IMR-90 (cell line): ENCODE measurements at regions not wholly inside any gene's neighbourhood (a gene's known extent, or its start where the extent isn't known, plus 50 kb on each side); places are given as distances from the start of the nearest gene placed in this dataset.

ENCODE experiments used
- ATAC-seq: fragments of 200-7000 bp; cut with Tn5 transposase; 2 replicates; pipeline ENCODE4 v1.9.1; 2020; ENCODE audit warnings: low read depth, mild to moderate bottlenecking, moderate library complexity
- BruUV-seq: library from RNA; stranded (reverse); fragments of 400-500 nt; replicated peaks from 2 replicates; lab custom pipeline; 2021; lab: Mats Ljungman, UMichigan
- CTCF ChIA-PET: fragments of 300-600 bp; formaldehyde crosslinking; extraction: SDS; loops from one replicate; lab custom pipeline; 2021; ENCODE audit warnings: antibody characterized with exemption; lab: Yijun Ruan, JAX
- POLR2A ChIA-PET: fragments of 300-600 bp; sonication (Branson Sonifier 250); formaldehyde crosslinking; loops from one replicate; lab custom pipeline; 2022; ENCODE audit warnings: antibody characterized with exemption; ENCODE audit not compliant: unreplicated experiment; lab: Charles Lee
- DNase-seq: peaks from one replicate; pipeline ENCODE4 v3.0.0; 2013
- H2AFZ ChIP-seq: replicated peaks from 2 replicates; pipeline ENCODE3; 2013; ENCODE audit warnings: low read length, mild to moderate bottlenecking; ENCODE audit not compliant: poor library complexity
- H2AK5ac ChIP-seq: 2 replicates; pipeline ENCODE4 v1.6.1; 2013; ENCODE audit warnings: low read depth, low read length, inconsistent platforms
- H2AK9ac ChIP-seq: replicated peaks from 2 replicates; pipeline ENCODE3; 2013; ENCODE audit warnings: mild to moderate bottlenecking, low read depth, low read length, moderate library complexity; ENCODE audit not compliant: poor library complexity
- H2BK120ac ChIP-seq: 2 replicates; pipeline ENCODE4 v1.6.1; 2013; ENCODE audit warnings: low read depth, low read length, inconsistent platforms
- H2BK15ac ChIP-seq: 3 replicates; pipeline ENCODE4 v1.6.1; 2013; ENCODE audit warnings: low read depth, low read length, inconsistent platforms
- H2BK20ac ChIP-seq: 2 replicates; pipeline ENCODE4 v1.6.1; 2013; ENCODE audit warnings: low read depth, mild to moderate bottlenecking, inconsistent platforms, low read length, moderate library complexity
- H2BK5ac ChIP-seq: 2 replicates; pipeline ENCODE4 v1.6.1; 2013; ENCODE audit warnings: mild to moderate bottlenecking, low read depth, low read length, inconsistent platforms; ENCODE audit not compliant: poor library complexity, severe bottlenecking
- H3K14ac ChIP-seq: replicated peaks from 2 replicates; pipeline ENCODE4 v1.6.1; 2013; ENCODE audit warnings: low read depth, low read length, inconsistent platforms
- H3K18ac ChIP-seq: 2 replicates; pipeline ENCODE4 v1.6.1; 2013; ENCODE audit warnings: low read depth, low read length, control low read depth
- H3K23ac ChIP-seq: 2 replicates; pipeline ENCODE4 v1.6.1; 2013; ENCODE audit warnings: low read depth, low read length, inconsistent platforms
- H3K27ac ChIP-seq: 2 replicates; pipeline ENCODE4 v1.5.1; 2013; ENCODE audit warnings: mild to moderate bottlenecking, control low read depth, low read length; ENCODE audit not compliant: insufficient read depth
- H3K27me3 ChIP-seq: 2 replicates; pipeline ENCODE4 v1.6.1; 2013; ENCODE audit warnings: low read length; ENCODE audit not compliant: control insufficient read depth, insufficient read depth
- H3K36me3 ChIP-seq: 2 replicates; pipeline ENCODE4 v1.6.1; 2013; ENCODE audit warnings: low read length, mixed read lengths; ENCODE audit not compliant: control insufficient read depth, insufficient read depth
- H3K4ac ChIP-seq: 2 replicates; pipeline ENCODE4 v1.6.1; 2013; ENCODE audit warnings: low read depth, low read length, inconsistent platforms
- H3K4me1 ChIP-seq: 2 replicates; pipeline ENCODE4 v1.6.1; 2013; ENCODE audit warnings: low read length, mixed read lengths; ENCODE audit not compliant: control insufficient read depth, insufficient read depth
- H3K4me2 ChIP-seq: 2 replicates; pipeline ENCODE4 v1.6.1; 2013; ENCODE audit warnings: low read depth, mild to moderate bottlenecking, control low read depth, low read length, moderate library complexity
- H3K4me3 ChIP-seq: 2 replicates; pipeline ENCODE4 v1.5.1; 2013; ENCODE audit warnings: low read depth, mild to moderate bottlenecking, control low read depth, low read length, moderate library complexity; ENCODE audit not compliant: insufficient read depth
- H3K56ac ChIP-seq: 2 replicates; pipeline ENCODE4 v1.6.1; 2013; ENCODE audit warnings: low read length, inconsistent platforms; ENCODE audit not compliant: insufficient read depth; ENCODE audit errors: extremely low read depth
- H3K79me1 ChIP-seq, 2 experiments: 2 replicates each; pipeline ENCODE4 v1.6.1; 2013; ENCODE audit warnings: low read length in 2 of 2, inconsistent platforms in 1 of 2, low read depth in 1 of 2
- H3K9ac ChIP-seq: 2 replicates; pipeline ENCODE4 v1.6.1; 2013; ENCODE audit warnings: low read depth, low read length, control low read depth
- H3K9me1 ChIP-seq: 2 replicates; pipeline ENCODE4 v1.6.1; 2013; ENCODE audit warnings: low read length, inconsistent platforms; ENCODE audit not compliant: insufficient read depth
- H3K9me3 ChIP-seq: 2 replicates; pipeline ENCODE4 v1.6.1; 2013; ENCODE audit warnings: low read length; ENCODE audit not compliant: control insufficient read depth, insufficient read depth
- H4K20me1 ChIP-seq: 2 replicates; pipeline ENCODE4 v1.6.1; 2013; ENCODE audit warnings: low read length, inconsistent platforms; ENCODE audit not compliant: insufficient read depth
- H4K5ac ChIP-seq: 2 replicates; pipeline ENCODE4 v1.6.1; 2013; ENCODE audit warnings: mild to moderate bottlenecking, low read depth, low read length, control low read depth
- H4K8ac ChIP-seq, 2 experiments: 2 replicates each; pipeline ENCODE4 v1.6.1; 2013; ENCODE audit warnings: low read depth in 2 of 2, low read length in 2 of 2, control low read depth in 1 of 2, inconsistent platforms in 1 of 2
- H4K91ac ChIP-seq: 2 replicates; pipeline ENCODE4 v1.6.1; 2013; ENCODE audit warnings: low read depth, low read length, inconsistent platforms; ENCODE audit not compliant: insufficient read depth
- BHLHE40 ChIP-seq: fragments of 150-350 bp; IDR thresholded peaks from 2 replicates; pipeline ENCODE4 v1.6.1; 2016; ENCODE audit warnings: mild to moderate bottlenecking, low read depth, low read length
- CEBPB ChIP-seq: IDR thresholded peaks from 2 replicates; pipeline ENCODE4 v1.6.1; 2012; ENCODE audit warnings: low read depth, low read length, improper control_type of control experiment
- CHD1 ChIP-seq: IDR thresholded peaks from 2 replicates; pipeline ENCODE4 v1.6.1; 2012; ENCODE audit warnings: low read depth, low read length, improper control_type of control experiment
- ELK1 ChIP-seq: fragments of 150-350 bp; IDR thresholded peaks from 2 replicates; pipeline ENCODE4 v1.6.1; 2016; ENCODE audit warnings: low read depth, mild to moderate bottlenecking, low read length, moderate library complexity, borderline replicate concordance
- FOS ChIP-seq: fragments of 150-350 bp; IDR thresholded peaks from 2 replicates; pipeline ENCODE4 v1.6.1; 2016; ENCODE audit warnings: low read depth, low read length
- MAFK ChIP-seq: IDR thresholded peaks from 2 replicates; pipeline ENCODE4 v1.6.1; 2012; ENCODE audit warnings: low read depth, low read length, improper control_type of control experiment
- MAZ ChIP-seq: IDR thresholded peaks from 2 replicates; pipeline ENCODE4 v1.6.1; 2012; ENCODE audit warnings: low read depth, mild to moderate bottlenecking, low read length, improper control_type of control experiment, moderate library complexity, borderline replicate concordance
- MXI1 ChIP-seq: IDR thresholded peaks from 2 replicates; pipeline ENCODE4 v1.6.1; 2012; ENCODE audit warnings: low read depth, mild to moderate bottlenecking, low read length, moderate library complexity, borderline replicate concordance
- NFE2L2 ChIP-seq: fragments of 150-350 bp; IDR thresholded peaks from 2 replicates; pipeline ENCODE4 v1.6.1; 2016; ENCODE audit warnings: low read depth, mild to moderate bottlenecking, low read length
- POLR2A ChIP-seq: IDR thresholded peaks from 2 replicates; pipeline ENCODE4 v1.6.1; 2012; ENCODE audit warnings: mild to moderate bottlenecking, low read depth, low read length
- RAD21 ChIP-seq: IDR thresholded peaks from 2 replicates; pipeline ENCODE4 v1.6.1; 2012; ENCODE audit warnings: low read length, improper control_type of control experiment
- RCOR1 ChIP-seq: IDR thresholded peaks from 2 replicates; pipeline ENCODE4 v1.6.1; 2012; ENCODE audit warnings: mild to moderate bottlenecking, low read length, improper control_type of control experiment; ENCODE audit not compliant: insufficient replicate concordance
- RFX5 ChIP-seq: IDR thresholded peaks from 2 replicates; pipeline ENCODE4 v1.8.0; 2012; ENCODE audit warnings: low read depth, mild to moderate bottlenecking, low read length, moderate library complexity
- SMC3 ChIP-seq: fragments of 150-350 bp; IDR thresholded peaks from 2 replicates; pipeline ENCODE4 v1.6.1; 2016; ENCODE audit warnings: low read depth, mild to moderate bottlenecking, antibody characterized with exemption, low read length, moderate library complexity
- USF2 ChIP-seq: fragments of 150-350 bp; IDR thresholded peaks from 2 replicates; pipeline ENCODE4 v1.6.1; 2017; ENCODE audit warnings: mild to moderate bottlenecking, antibody characterized with exemption, low read length, low read depth
- WGBS, 2 experiments: methylation state at CpG; one replicate each; pipeline versions ENCODE4 v1.1.5 to v1.1.7; 2013; ENCODE audit warnings: missing lambda C conversion rate in 2 of 2; ENCODE audit not compliant: insufficient read length in 1 of 2; ENCODE audit errors: extremely low coverage in 2 of 2; 5-methylcytosine and 5-hydroxymethylcytosine counted together
- dilution Hi-C: fragments of 300-500 bp; cut with HindIII; formaldehyde crosslinking; loops from one replicate; pipeline ENCODE4 v1.14.3; 2018; ENCODE audit warnings: low sequenced_read_pairs; ENCODE audit not compliant: unreplicated experiment
- in situ Hi-C: fragments of 300-500 bp; cut with MboI; formaldehyde crosslinking; loops from 3 replicates; pipeline ENCODE4 v1.14.3; 2019; ENCODE audit warnings: low sequenced_read_pairs, inconsistent platforms, mixed read lengths
- intact Hi-C: fragments of 100-400 bp; cut with micrococcal nuclease; formaldehyde crosslinking; loops from 2 replicates; pipeline ENCODE4 v1.10.0; 2022
- TF ChIP-seq, protein P1 (sequence below): conservative IDR thresholded peaks from 2 replicates; pipeline ENCODE4 v1.5.1; 2012; ENCODE audit warnings: mild to moderate bottlenecking, low read depth, low read length, improper control_type of control experiment

- H3K9ac ChIP-seq = no peak overlapping the region
- intact Hi-C loops (no loop called here), in situ Hi-C loops (no loop called here), dilution Hi-C loops (no loop called here)
- ChIA-PET POLR2A (no interaction called here), CTCF (no interaction called here)
- no peaks in the 10 kb centered on the region for H3K79me1 ChIP-seq
- H2AK9ac ChIP-seq = no peak overlapping the region
- H4K91ac ChIP-seq = no peak overlapping the region
- H3K4me3 ChIP-seq = no peak overlapping the region
- no peaks in the 10 kb centered on the region for H3K9me1 ChIP-seq
- H3K56ac ChIP-seq = no peak overlapping the region
- TF ChIP-seq ELK1 (no peak), CHD1 (no peak), RCOR1 (no peak), MXI1 (no peak), CEBPB (no peak), MAFK (no peak), BHLHE40 (no peak), RFX5 (no peak), POLR2A (no peak), USF2 (no peak), MAZ (no peak), SMC3 (no peak), RAD21 (no peak), FOS (no peak), NFE2L2 (no peak)
- TF ChIP-seq, protein P1, sequence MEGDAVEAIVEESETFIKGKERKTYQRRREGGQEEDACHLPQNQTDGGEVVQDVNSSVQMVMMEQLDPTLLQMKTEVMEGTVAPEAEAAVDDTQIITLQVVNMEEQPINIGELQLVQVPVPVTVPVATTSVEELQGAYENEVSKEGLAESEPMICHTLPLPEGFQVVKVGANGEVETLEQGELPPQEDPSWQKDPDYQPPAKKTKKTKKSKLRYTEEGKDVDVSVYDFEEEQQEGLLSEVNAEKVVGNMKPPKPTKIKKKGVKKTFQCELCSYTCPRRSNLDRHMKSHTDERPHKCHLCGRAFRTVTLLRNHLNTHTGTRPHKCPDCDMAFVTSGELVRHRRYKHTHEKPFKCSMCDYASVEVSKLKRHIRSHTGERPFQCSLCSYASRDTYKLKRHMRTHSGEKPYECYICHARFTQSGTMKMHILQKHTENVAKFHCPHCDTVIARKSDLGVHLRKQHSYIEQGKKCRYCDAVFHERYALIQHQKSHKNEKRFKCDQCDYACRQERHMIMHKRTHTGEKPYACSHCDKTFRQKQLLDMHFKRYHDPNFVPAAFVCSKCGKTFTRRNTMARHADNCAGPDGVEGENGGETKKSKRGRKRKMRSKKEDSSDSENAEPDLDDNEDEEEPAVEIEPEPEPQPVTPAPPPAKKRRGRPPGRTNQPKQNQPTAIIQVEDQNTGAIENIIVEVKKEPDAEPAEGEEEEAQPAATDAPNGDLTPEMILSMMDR = no peak
- no peak overlapping the region for H2BK15ac ChIP-seq
- no peak overlapping the region for H4K5ac ChIP-seq
- no peak for ATAC-seq
- H3K14ac ChIP-seq = no peak overlapping the region
- H3K9me3 ChIP-seq = no peaks in the 10 kb centered on the region
- H3K4me2 ChIP-seq = no peak overlapping the region
- no peak overlapping the region for H2BK120ac ChIP-seq
- H3K4me1 ChIP-seq = no peaks in the 10 kb centered on the region
- no peak overlapping the region for H3K4ac ChIP-seq
- H2AK5ac ChIP-seq = no peak overlapping the region
- no CpG with 5 or more reads among the region's 2 CpGs for WGBS, 2 experiments
- no peak for DNase-seq
- no peaks in the 10 kb centered on the region for H4K20me1 ChIP-seq
- no TSS peak for BruUV-seq
- H2BK20ac ChIP-seq = no peak overlapping the region
- no peak overlapping the region for H2AFZ ChIP-seq
- no peak overlapping the region for H4K8ac ChIP-seq
- no peak overlapping the region for H3K27ac ChIP-seq
- H2BK5ac ChIP-seq = no peak overlapping the region
- H3K27me3 ChIP-seq = no peaks in the 10 kb centered on the region
- no peaks in the 10 kb centered on the region for H3K36me3 ChIP-seq
- no peak overlapping the region for H3K18ac ChIP-seq
- no peak overlapping the region for H3K23ac ChIP-seq
Measured at GRCh38 chr2:194491409-194492115, 1165.5 kb upstream of the SLC39A10 start.
